D341Med (cell line): ENCODE measurements at regions not wholly inside any gene's neighbourhood (a gene's known extent, or its start where the extent isn't known, plus 50 kb on each side); places are given as distances from the start of the nearest gene placed in this dataset.

ENCODE experiments used
- DNase-seq: peaks from one replicate; pipeline ENCODE4 v3.0.0; 2012; ENCODE audit warnings: low spot score

DNA sequence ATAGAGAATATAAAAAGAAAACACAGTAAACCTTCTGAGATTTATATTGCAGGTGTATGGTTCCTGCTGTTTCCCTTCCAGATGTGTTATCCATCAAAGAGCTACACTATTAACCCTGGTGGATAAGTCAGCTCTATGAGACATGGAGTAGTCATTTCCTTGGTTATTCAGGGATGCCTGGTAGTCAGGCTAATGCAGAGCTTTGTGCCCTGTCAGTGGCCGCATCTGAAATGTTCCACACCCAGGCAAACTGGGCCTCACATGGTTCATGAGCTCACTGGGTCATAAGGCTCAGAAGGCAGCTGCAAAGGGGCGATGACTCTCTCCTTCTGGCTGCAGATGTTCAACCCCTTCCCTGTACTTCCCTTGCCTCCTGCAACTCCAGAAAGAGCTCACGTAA lies 473.6 kb downstream of the EPHA7 start:
- no peak for DNase-seq

DNA sequence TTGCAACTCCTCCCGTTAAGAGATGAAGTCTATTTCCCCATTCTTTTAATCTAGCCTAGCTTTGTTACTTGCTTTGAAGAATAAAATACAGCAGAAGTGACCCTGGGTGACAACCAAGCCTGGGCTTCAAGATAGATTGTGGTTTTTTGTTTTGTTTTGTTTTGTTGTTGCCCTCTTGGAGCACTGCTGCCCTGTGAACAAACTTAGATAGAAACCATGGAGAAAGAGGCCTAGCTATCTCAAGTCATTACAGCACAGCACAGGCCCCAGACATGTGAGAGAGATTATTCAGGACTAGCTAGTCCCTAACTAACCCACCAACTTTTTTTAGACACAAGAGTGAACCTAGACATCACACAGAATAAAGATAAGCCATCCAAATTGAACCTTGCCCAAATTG lies 475.2 kb downstream of the EPHA7 start:
- no peak for DNase-seq

DNA sequence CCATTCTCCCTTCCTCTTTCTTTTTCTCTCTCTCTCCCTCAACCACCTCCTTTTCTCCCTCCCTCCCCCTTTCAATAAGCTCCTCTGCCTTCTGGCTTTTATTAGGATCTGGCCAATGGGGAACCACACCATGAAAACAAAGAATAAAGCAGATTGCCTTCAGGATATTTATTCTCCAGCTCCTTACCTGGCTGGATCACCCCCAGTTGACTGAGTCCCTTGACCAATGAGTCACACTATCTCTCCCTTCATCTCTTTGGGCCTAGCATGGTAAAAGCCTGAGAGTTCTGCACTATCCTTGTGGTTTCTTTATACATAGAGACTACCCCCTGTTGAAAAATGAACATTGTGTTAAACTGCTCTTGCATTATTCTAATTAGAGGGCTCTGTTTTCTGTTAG lies 476.8 kb downstream of the EPHA7 start:
- DNase-seq = no peak

DNA sequence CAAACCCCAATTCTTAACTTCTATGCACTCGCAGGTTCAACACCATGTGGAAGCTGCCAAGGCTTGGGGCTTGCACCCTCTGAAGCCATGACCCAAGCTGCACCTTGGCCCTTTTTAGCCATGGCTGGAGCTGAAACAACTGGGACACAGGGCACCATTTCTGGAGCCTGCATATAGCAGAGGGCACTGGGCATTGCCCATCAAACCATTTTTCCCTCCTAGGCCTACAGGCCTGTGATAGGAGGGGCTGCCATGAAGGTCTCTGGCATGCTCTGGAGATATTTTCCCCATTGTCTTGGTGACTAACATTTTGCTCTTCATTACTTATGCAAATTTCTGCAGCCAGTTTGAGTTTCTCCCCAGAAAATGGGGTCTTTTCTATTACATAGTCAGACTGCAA lies 484.7 kb downstream of the EPHA7 start:
- DNase-seq = no peak

DNA sequence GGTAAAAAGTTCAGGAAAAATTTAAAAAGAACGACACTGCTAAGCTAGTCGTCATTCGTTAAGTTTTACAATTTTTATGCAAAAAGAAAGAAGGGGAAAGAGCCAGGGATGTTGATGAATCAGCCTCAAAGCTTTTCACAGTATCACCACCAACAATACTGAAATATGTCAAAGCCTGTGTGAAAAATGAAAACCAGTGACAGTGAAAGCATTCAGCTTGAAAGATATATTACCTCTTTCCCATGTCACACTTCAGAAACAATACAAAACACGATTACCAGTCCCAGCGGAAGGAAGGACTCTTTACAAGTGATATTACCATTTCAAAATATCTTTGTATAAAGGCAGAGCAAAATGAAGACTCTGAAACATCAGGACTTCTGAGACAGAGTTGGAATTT lies 489.2 kb downstream of the EPHA7 start:
- DNase-seq = no peak

DNA sequence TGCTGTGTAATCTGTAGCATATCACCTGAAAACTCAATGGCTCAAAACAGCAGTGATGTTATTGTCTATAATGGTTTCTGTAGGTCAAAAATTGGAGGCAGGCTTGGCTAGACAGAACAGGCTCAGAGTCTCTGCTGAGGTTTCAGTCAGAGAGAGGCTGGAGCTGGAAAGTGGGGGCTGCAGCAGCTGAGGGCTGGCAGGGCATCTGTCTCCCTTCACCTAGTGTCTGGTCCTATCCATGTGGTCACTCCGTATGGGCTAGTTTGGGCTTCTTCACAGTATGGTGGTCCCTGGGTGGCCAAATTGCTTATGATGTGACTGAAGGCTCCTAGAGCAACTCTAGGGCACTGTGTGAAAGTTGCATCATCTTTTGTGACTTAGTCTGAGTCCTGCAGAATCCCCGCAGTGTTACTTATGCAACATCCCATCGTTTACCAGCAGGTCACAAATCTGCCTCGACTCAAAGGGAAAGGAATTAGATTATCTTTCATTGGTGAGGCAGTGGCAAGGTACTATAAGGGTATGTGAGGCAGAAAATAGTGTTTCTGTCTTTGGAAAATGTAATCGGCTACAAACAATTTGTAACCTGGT lies 497.0 kb downstream of the EPHA7 start:
- DNase-seq = no peak

DNA sequence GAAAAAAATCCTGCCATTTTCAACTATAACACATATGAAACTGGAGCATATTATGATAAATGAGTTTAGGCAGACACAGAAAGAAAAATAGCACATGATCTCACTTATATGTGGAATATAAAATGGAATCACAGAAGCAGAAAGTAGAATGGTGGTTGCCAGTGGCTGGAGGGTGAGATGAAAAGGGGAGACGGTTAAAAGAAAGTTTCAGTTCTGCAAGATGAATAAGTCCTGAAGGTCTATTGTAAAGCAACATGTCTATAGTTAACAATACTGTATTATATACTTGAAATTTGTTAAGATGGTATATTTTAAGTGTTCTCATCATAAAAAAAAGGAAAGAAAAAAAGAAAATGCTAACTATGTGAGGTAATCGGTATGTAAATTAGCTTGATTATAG lies 503.9 kb downstream of the EPHA7 start:
- DNase-seq = no peak

DNA sequence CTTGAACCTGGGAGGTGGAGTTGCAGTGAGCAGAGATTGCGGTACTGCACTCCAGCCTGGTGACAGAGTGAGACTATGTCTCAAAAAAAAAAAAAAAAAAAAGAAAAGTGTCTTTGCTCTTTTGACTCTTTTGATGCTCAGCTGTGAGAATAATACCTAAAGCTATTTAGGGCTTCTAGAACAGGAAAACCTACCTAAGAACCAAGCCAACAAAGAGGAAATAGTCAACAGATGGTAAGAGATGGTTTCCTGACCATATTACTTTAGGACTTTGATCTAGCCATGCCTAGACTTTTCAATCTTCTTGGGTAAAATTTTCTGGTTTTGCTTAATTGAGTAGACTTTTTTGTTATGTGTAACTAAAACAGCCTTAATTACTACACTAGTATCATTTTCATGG lies 508.1 kb downstream of the EPHA7 start:
- DNase-seq = no peak

DNA sequence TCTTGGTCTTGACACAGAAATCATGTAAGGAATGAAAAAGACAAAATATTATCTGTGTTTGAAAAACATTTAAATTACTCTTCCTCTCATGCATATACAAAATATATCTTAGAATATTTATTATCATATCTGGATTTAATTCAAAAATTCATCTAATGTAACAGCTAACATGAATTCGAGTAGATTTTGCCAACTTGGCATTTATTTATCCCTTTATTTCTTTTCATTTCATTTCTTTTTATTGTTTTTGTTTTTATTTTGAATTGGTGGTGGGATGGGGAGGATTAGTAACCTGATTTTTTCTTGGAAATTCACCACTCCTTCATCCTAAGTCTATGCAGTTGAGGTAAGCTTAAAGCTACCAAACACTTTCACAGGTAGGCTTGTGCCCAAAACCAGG lies 508.7 kb downstream of the EPHA7 start:
- DNase-seq = no peak

DNA sequence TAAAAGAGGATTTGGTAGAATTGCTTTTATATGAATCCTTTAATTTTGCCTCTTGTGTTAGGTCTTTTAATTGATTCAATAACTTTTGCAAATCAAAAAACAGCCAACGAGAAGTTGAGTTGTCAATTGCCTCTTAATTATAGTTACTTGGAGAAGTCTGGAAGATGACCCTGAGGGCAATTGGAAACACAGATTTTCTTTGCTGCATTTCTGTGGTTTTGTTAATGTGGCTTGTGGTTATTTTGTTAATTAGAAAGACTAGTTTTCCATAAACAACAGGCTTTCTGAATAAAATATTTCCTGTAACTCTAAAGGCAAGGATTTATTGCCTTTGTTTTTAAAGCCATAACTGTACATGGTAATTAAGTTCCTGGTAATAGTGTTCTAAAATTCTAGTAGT lies 513.0 kb downstream of the EPHA7 start:
- no peak for DNase-seq

DNA sequence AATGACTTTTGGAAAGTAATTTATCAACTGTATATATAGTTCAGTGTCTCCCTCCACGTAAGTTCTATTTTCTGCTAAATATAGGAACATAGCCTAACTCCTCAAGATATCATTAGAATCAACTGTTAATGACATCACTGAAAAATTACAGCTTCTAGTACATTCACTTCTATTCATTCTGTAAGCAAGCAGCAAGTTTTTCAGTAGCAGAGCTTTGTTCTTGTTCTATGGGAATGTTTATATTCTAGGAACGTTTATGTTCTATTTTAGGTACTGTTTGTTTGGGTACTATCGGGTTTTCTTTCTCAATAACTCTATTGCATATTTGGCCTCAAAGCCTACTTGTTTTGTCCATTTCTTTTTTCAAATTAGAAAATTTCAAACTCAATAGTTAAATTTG lies 525.6 kb downstream of the EPHA7 start:
- DNase-seq = no peak

DNA sequence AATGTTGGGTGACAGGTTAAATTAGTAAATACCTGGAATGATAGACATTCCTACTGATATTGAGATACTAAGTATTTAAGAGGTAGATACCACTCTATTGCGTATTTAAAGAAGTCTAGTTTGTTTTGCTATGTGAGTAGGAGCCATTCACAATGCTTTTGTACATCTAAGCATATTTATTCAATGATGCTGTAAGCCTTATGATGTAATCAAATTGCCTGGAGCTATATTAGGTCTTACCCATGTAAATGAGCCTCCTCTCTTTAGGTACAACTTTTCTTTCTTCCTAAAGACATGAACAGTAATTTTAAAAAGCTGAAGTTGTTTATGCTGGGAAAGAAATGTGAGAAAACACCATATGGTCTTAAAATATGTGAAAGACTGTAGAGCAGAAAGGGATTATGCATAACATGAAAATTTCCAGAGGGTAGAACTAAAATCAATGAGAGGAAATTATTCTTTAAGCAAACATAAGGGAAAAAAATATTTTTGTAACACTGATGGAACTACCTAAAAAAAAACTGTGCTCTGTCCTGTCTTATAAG lies 526.7 kb downstream of the EPHA7 start:
- DNase-seq = no peak

DNA sequence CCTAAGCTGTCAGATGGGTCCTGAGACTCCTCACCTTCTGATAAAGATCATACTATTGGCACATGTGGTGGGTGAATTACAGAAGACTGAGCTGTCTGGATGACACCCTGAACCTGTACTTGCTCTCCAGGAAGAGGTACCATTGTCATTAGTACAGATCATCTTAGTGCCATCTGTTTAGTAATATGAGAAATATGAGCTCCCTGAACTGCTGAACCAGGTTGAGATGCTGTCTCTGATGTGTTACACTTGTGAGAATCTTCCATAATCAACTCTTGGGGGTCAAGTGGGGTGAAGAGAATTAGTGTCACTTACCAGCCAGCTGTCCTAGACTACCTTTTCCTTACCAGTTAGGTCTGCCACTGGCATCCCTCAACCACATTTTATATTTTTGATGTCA lies 531.0 kb downstream of the EPHA7 start:
- DNase-seq = no peak

DNA sequence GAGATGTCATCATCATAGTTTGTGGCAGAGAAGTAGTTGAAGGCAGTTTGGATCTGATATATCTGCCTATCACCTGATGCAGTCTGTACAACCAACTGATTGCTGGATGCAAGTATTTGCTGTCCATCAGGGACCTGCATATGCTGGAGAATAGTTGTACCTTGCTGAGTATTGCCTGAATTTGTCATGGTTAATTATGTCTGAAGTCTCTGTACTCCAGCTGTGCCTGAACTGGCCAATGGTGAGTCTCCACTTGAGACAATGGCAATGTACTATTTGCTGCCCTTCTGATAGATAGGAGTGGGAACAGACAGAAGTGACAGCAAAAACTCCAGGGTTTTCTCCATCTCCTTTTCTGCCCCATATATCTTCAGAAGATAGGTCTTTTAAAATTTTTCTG lies 531.5 kb downstream of the EPHA7 start:
- no peak for DNase-seq

DNA sequence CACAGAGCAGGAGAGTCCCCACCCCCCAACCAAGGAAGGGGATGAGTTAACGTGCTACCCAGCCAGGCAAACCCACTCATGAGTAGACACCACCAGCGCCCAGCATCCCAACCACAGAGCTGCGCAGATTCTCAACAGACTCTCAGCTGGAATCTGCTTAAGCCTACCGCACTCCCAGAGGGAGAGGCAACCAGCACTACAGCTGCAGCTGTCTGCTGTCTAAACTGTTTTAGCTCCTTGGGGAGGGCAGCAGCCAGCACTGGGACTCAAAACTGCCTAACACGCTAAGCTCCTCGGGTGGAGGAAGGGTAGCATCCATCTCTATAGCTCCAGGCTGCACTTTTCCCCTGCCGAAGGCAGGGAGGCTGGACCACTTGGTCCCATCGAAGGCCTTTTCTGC lies 539.8 kb downstream of the EPHA7 start:
- peak; percentile 62 for DNase-seq

DNA sequence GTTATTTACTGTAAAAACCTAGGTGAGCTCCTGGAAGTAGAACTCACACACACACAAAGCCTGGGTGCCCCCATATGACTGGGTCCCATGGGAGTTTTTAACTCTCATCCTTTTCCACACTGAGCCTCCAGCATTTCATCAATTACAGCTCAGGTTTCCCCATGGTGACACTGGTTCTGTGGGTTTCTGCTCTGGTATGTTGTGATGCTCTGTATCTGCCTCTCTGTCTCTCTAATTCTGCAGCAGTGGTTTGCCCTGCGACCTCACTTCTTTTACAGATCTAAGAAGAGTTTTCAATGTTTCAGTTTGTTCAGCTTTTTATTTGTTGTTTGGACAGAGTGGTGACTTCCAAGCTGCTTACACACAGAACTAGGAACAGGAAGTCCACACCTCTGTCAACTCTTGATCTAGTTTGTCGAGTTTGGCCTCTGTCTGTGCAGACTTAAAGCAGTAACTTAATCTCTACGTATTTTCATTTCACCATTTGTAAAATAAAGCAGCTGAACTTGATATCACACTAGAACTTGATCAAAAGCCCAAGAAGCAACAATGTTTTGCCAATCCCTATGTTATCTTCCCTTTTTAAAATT lies 554.3 kb downstream of the EPHA7 start:
- no peak for DNase-seq

DNA sequence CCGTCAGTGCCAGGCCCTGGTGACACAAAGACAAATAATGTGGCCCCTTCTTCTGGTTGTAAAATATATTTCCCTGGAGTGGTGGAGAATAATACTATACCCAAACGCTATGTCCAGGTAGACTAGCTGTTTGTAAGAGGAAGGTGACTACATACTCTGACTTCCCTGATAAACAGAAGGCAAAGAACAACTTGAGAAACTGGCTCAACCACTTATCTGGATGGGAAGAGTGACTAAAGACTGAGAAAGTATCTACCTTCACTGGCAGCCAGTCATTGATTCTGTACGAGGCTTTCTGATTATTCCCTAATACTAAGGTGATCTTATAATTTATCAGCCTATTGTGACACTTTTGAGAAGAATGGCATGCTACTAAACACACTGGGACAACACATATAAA lies 569.7 kb downstream of the EPHA7 start:
- DNase-seq = no peak

DNA sequence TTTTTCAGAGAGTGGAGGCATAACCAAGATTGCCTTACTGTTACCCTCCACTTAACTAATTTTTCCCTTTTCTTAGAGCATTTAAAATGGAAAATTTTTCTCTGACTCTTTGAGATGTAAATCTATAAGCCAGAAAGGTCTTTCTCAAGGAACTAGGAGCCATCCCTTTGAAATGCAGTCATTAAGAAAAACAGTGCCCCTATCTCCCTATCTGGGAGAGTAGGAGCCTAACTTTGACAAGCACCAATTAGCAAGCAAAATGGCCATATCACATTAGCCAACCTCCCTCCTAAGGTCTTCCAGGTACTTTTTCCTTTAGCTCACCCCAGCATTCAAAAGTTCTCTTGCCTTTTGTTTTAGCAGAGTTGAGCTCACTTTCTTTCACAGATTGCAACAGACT lies 570.5 kb downstream of the EPHA7 start:
- DNase-seq = no peak

DNA sequence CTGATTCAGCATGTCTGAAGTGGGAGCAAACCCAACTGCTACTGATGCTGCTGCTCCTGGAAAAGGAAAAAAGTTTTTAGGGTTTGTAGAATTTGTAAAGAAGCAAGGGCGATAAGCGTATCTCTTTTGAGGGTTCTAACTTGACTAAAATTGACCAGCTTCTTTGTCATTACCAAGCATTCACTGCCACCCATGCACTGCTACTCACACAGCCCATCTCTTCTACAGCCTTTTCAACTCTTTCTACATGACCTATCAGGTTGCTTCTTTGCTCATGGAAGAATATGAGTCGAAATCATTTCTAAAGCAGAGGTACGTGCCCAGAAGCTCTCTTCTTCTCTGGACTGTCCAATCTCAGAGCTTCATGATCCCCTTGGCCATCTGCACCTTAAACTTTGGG lies 570.9 kb downstream of the EPHA7 start:
- DNase-seq = no peak

DNA sequence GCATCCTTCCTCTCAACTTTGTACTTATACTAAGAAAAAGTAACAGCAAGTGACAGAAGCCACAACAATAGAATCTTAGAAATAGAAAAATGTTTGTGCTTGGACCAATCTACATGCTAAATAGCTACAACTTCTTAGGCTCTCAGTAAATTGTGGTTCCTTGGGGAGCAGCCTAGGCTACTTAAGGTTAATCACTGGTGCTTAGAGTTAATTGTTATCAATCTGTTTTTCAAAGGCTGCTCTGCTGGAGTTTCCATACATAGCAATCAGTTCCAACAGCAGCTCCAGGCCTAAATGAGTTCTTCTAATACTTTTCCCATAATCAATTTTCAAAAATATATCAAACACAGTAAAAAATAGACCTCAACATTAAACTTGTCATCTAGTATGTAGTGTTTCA lies 571.4 kb downstream of the EPHA7 start:
- DNase-seq = peak; percentile 30

DNA sequence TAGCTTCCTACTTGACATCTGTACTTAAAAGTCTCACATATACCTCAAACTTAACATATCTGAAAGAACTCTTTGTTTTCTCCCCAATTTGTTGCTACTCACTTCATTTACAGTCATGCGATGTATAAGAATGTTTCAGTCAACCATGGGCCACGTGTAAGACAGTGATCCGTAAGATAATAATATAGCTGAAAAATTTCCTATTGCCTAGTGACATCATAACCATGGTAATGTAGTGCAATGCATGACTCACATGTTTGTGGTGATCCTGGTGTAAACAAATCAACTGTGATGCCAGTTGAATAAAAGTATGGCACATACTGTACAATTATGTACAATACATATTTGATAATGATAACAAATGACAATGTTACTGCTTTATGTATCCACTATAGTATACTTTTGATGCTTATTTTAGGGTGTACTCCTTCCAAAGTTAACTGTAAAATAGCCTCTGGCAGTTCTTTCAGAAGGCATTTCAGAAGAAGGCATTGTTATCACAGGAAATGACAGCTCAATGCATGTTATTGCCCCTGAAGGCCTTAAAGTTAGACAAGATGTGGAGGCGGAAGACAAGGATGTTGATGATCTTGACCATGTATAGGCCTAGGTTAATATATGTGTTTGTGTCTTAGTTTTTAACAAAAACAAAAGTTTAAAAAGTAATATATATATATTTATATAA lies 579.0 kb downstream of the EPHA7 start:
- DNase-seq = no peak

DNA sequence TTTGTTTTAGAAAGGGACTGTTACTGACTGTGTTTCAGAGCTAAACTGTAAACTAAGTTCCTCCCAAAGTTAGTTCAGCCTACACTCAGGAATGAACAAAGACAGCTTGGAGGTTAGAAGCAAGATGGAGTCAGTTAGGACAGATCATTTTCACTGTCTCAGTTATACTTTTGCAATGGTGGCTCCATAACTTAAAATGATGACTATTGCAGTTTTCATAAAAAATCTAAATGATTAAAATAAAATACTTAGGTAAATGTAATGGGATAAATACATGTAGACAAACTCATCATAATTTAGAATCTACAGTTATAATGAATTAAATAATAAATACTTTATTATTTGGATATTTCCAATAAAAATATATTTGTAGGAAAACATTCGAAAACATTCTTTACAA lies 590.6 kb downstream of the EPHA7 start:
- DNase-seq = no peak

DNA sequence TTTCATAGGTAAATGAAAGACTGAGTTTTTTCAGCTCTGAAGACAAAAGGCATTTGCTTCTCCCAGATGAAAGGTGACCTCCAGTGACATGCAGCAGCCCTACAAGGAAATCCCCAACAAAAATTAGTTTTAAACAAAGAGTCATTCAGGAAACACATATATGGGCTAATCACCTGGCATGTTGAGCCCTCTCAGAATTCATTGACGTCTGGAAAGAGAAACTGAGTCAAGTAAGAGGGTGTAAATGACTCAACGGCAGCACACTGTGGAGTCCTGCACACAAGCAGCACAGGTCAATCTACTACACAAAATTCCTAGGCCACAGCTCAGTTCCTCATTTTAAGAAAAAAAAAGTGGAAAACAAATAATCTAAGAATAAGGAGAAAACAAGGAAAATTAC lies 592.3 kb downstream of the EPHA7 start:
- no peak for DNase-seq

DNA sequence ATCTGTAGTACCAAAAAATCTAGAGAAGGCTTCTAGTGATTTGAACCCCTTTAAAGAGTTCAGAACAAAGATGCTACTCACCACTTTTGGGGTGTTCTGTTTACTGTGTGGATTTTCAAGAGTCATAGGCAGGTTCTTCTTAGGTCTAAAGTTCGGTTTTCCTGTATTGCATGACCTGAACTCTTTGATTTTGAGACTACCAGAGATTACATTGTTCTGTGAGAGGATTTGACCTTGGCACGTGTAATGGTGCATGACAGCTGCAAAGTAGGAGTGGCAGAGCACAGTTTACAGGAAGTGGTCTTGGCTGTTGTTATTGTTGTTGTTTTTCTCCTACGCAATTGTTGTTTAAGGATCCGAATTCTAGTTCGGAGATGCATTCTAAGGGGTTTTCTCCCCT lies 592.7 kb downstream of the EPHA7 start:
- DNase-seq = no peak
